GM21717 (cell line): ENCODE measurements at regions not wholly inside any gene's neighbourhood (a gene's known extent, or its start where the extent isn't known, plus 50 kb on each side); places are given as distances from the start of the nearest gene placed in this dataset.
A peak's percentile ranks its signal among the peaks of the same experiment; 100 is the strongest.
"Not testable (repeated sequence)": the region's sequence is repeated elsewhere in the genome, so short reads cannot be mapped to it uniquely, and the experiment has no call there.

Experiments used
- ATAC-seq: cut with Tn5 transposase; IDR thresholded peaks from one replicate; pipeline ENCODE4 v1.9.1; 2021; ENCODE audit warnings: mild to moderate bottlenecking, moderate library complexity; ENCODE audit not compliant: unreplicated experiment

GRCh38 chr6:103819509-103819908 is 1040.2 kb downstream of the HACE1 start:
- peak; percentile 53 for ATAC-seq

- no peak for ATAC-seq
Observed at GRCh38 chr6:103812970-103813369, 1046.7 kb downstream of the HACE1 start.

GRCh38 chr6:103801901-103802479 is 1057.7 kb downstream of the HACE1 start:
- ATAC-seq, result not testable (repeated sequence)

GRCh38 chr6:103799971-103800670 is 1059.6 kb downstream of the HACE1 start:
- ATAC-seq, result no peak

- no peak for ATAC-seq
Observed at GRCh38 chr6:103798166-103798565, 1061.6 kb downstream of the HACE1 start.

- no peak for ATAC-seq
Observed at GRCh38 chr6:103797738-103798137, 1062.0 kb downstream of the HACE1 start.

- no peak for ATAC-seq
Observed at GRCh38 chr6:103791458-103791857, 1068.3 kb downstream of the HACE1 start.

- ATAC-seq, result no peak
Observed at GRCh38 chr6:103784117-103784516, 1075.6 kb downstream of the HACE1 start.

GRCh38 chr6:103783329-103783728 is 1076.4 kb downstream of the HACE1 start:
- ATAC-seq, result no peak

GRCh38 chr6:103769431-103769830 is 1090.3 kb downstream of the HACE1 start:
- ATAC-seq, result no peak

GRCh38 chr6:103750603-103751002 is 1109.1 kb downstream of the HACE1 start:
- ATAC-seq, result no peak

- no peak for ATAC-seq
Observed at GRCh38 chr6:103734016-103734415, 1125.7 kb downstream of the HACE1 start.

GRCh38 chr6:103729658-103730057 is 1130.1 kb downstream of the HACE1 start:
- no peak for ATAC-seq

- ATAC-seq, result peak; percentile 76
Observed at GRCh38 chr6:103723438-103724322, 1136.0 kb downstream of the HACE1 start.

- no peak for ATAC-seq
Observed at GRCh38 chr6:103722683-103723082, 1137.0 kb downstream of the HACE1 start.

GRCh38 chr6:103721923-103722322 is 1137.8 kb downstream of the HACE1 start:
- ATAC-seq, result no peak

GRCh38 chr6:103720393-103720792 is 1139.3 kb downstream of the HACE1 start:
- no peak for ATAC-seq

GRCh38 chr6:103719545-103719944 is 1140.2 kb downstream of the HACE1 start:
- no peak for ATAC-seq

GRCh38 chr6:103715269-103715668 is 1144.5 kb downstream of the HACE1 start:
- no peak for ATAC-seq

- not testable (repeated sequence) for ATAC-seq
Observed at GRCh38 chr6:103709236-103709635, 1150.5 kb downstream of the HACE1 start.

- no peak for ATAC-seq
Observed at GRCh38 chr6:103707596-103708325, 1152.0 kb downstream of the HACE1 start.
